Suprapubic skin (tissue), 3 donors: ENCODE measurements at regions not wholly inside any gene's neighbourhood (a gene's known extent, or its start where the extent isn't known, plus 50 kb on each side); places are given as distances from the start of the nearest gene placed in this dataset.

Experiments
- CTCF ChIP-seq, 2 donors: fragments of 200-600 bp in 1 of 2; fragments of 450-650 bp in 1 of 2; sonication (generic) in 1 of 2; IDR thresholded peaks; one replicate each; pipeline ENCODE4 v1.5.1; 2016 to 2019; ENCODE audit warnings: antibody characterized with exemption in 2 of 2, mild to moderate bottlenecking in 1 of 2, moderate library complexity in 1 of 2
- POLR2AphosphoS5 ChIP-seq, 3 donors: sonication (generic); formaldehyde crosslinking; IDR thresholded peaks; one replicate each; pipeline ENCODE4 v1.6.1; 2017; ENCODE audit warnings: antibody characterized with exemption in 3 of 3

GRCh38 chr2:47638430-47638829, 67.6 kb upstream of the KCNK12 start:
- TF ChIP-seq POLR2AphosphoS5 (IDR thresholded peaks at IDR 0.05) (no peak), CTCF (IDR thresholded peaks at IDR 0.05) (no peak)
